ENCODE measurements at regions not wholly inside any gene's neighbourhood (a gene's known extent, or its start where the extent isn't known, plus 50 kb on each side); places are given as distances from the start of the nearest gene placed in this dataset.

- CTCF ChIA-PET: interaction anchor here (1.0 kb wide), 1 partner anchor 12 kb away, joined by 4 read pairs; no protein-coding TSS in a partner anchor
- DNase-seq (ENCODE audit: low read depth, low spot score): no peak
- POLR2A ChIA-PET: no interaction called here
Measured at GRCh38 chr12:28137414-28137813, 52.8 kb upstream of the CCDC91 start.

GRCh38 chr12:28140404-28140803 is 49.9 kb upstream of the CCDC91 start:
- no peak overlapping the region for H3K4me3 ChIP-seq (ENCODE audit: low read depth, low read length)
- no peak for TF ChIP-seq CTCF (IDR thresholded peaks at IDR 0.05; ENCODE audit: insufficient read depth, low read length, missing control alignments)
- DNase-seq (ENCODE audit: low read depth, low spot score): no peak
- ChIA-PET POLR2A (no interaction called here), CTCF (no interaction called here)

More at GRCh38 chr12:28137414-28137813, 52.8 kb upstream of the CCDC91 start:
- no peak overlapping the region for H3K4me3 ChIP-seq (ENCODE audit: low read depth, low read length)
- no peak for TF ChIP-seq CTCF (IDR thresholded peaks at IDR 0.05; ENCODE audit: insufficient read depth, low read length, missing control alignments)

All from AG04449 (cell line).